ELR (cell line): ENCODE measurements at regions not wholly inside any gene's neighbourhood (a gene's known extent, or its start where the extent isn't known, plus 50 kb on each side); places are given as distances from the start of the nearest gene placed in this dataset.
"Not testable (repeated sequence)": the region's sequence is repeated elsewhere in the genome, so short reads cannot be mapped to it uniquely, and the experiment has no call there.

ENCODE experiments used
- DNase-seq: peaks from one replicate; pipeline ENCODE4 v3.0.0-alpha.2; 2015; ENCODE audit warnings: low read depth

GRCh38 chr5:174626369-174626920, 97.9 kb upstream of the MSX2 start:
- no peak for DNase-seq

GRCh38 chr5:174636094-174636493, 88.3 kb upstream of the MSX2 start:
- DNase-seq: no peak

GRCh38 chr5:174642816-174643405, 81.5 kb upstream of the MSX2 start:
- no peak for DNase-seq

GRCh38 chr5:174644436-174644835, 79.9 kb upstream of the MSX2 start:
- DNase-seq: no peak

GRCh38 chr5:174644923-174645322, 79.5 kb upstream of the MSX2 start:
- DNase-seq: no peak

- no peak for DNase-seq
Observed at GRCh38 chr5:174645677-174646076, 78.7 kb upstream of the MSX2 start.

GRCh38 chr5:174648618-174649017, 75.8 kb upstream of the MSX2 start:
- not testable (repeated sequence) for DNase-seq

GRCh38 chr5:174649391-174649790, 75.0 kb upstream of the MSX2 start:
- DNase-seq: no peak

GRCh38 chr5:174654442-174654841, 69.9 kb upstream of the MSX2 start:
- no peak for DNase-seq

GRCh38 chr5:174655351-174655750, 69.0 kb upstream of the MSX2 start:
- DNase-seq: no peak

- no peak for DNase-seq
Observed at GRCh38 chr5:174664180-174664850, 60.1 kb upstream of the MSX2 start.

- DNase-seq: no peak
Observed at GRCh38 chr5:174665347-174665746, 59.0 kb upstream of the MSX2 start.

GRCh38 chr5:174667526-174667925, 56.9 kb upstream of the MSX2 start:
- no peak for DNase-seq

GRCh38 chr5:174668349-174668748, 56.0 kb upstream of the MSX2 start:
- DNase-seq: no peak
